ENCODE measurements at regions not wholly inside any gene's neighbourhood (a gene's known extent, or its start where the extent isn't known, plus 50 kb on each side); places are given as distances from the start of the nearest gene placed in this dataset.

- no peak for DNase-seq
- no peaks in the 10 kb centered on the region for H3K27me3 ChIP-seq
- no peaks in the 10 kb centered on the region for H3K4me1 ChIP-seq (ENCODE audit: insufficient read depth)
- no peak for TF ChIP-seq EP300 (IDR thresholded peaks at IDR 0.05)
- no peak for TF ChIP-seq POLR2A (IDR thresholded peaks at IDR 0.05)
- no peak for TF ChIP-seq CTCF (IDR thresholded peaks at IDR 0.05)
- no peak overlapping the region for H3K4me3 ChIP-seq
- 63 to 64% (median 63%) methylated on average over 2 of the region's 2 CpGs for WGBS, 3 donors
- H3K9me3 ChIP-seq = no peaks in the 10 kb centered on the region
- intact Hi-C loops (cut with DNase I) = no loop called here
- no peaks in the 10 kb centered on the region for H3K36me3 ChIP-seq
- no peak overlapping the region for H3K27ac ChIP-seq
Measured at GRCh38 chr2:150409196-150409595, 78.3 kb downstream of the RND3 start.

- Histone ChIP-seq H3K4me3 (no peak overlapping the region), H3K9me3 (no peaks in the 10 kb centered on the region), H3K36me3 (no peaks in the 10 kb centered on the region), H3K27ac (no peak overlapping the region), H3K27me3 (no peaks in the 10 kb centered on the region), H3K4me1 (ENCODE audit: insufficient read depth) (no peaks in the 10 kb centered on the region)
- whole genome bisulfite sequencing, 3 donors = 77 to 85% (median 77%) methylated on average over 3 of the region's 3 CpGs
- TF ChIP-seq POLR2A (IDR thresholded peaks at IDR 0.05) = no peak
- intact Hi-C loops (cut with DNase I) = no loop called here
- DNase-seq = no peak
Measured at GRCh38 chr2:150404147-150404546, 83.3 kb downstream of the RND3 start.

GRCh38 chr2:150403457-150403856 is 84.0 kb downstream of the RND3 start:
- TF ChIP-seq EP300 (IDR thresholded peaks at IDR 0.05) (no peak), POLR2A (IDR thresholded peaks at IDR 0.05) (no peak), CTCF (IDR thresholded peaks at IDR 0.05) (no peak)
- Histone ChIP-seq H3K36me3 (no peaks in the 10 kb centered on the region), H3K4me1 (ENCODE audit: insufficient read depth) (no peaks in the 10 kb centered on the region), H3K27ac (no peak overlapping the region), H3K27me3 (no peaks in the 10 kb centered on the region), H3K9me3 (no peaks in the 10 kb centered on the region), H3K4me3 (no peak overlapping the region)
- intact Hi-C loops (cut with DNase I) = no loop called here
- WGBS, 3 donors = 6 to 13% (median 13%) methylated on average over 2 of the region's 2 CpGs
- DNase-seq = no peak

- intact Hi-C loops (cut with DNase I) = no loop called here
- TF ChIP-seq POLR2A (IDR thresholded peaks at IDR 0.05) = no peak
- TF ChIP-seq CTCF (IDR thresholded peaks at IDR 0.05) = no peak
- TF ChIP-seq EP300 (IDR thresholded peaks at IDR 0.05) = no peak
- Histone ChIP-seq H3K36me3 (no peaks in the 10 kb centered on the region), H3K4me3 (no peak overlapping the region), H3K9me3 (no peaks in the 10 kb centered on the region), H3K4me1 (ENCODE audit: insufficient read depth) (no peaks in the 10 kb centered on the region), H3K27me3 (no peaks in the 10 kb centered on the region), H3K27ac (no peak overlapping the region)
- no peak for DNase-seq
- WGBS, 3 donors = 60 to 64% (median 62%) methylated on average over 3 of the region's 3 CpGs
Measured at GRCh38 chr2:150402953-150403352, 84.5 kb downstream of the RND3 start.

GRCh38 chr2:150400849-150401248 is 86.6 kb downstream of the RND3 start:
- no peak for DNase-seq
- Histone ChIP-seq H3K36me3 (no peaks in the 10 kb centered on the region), H3K4me3 (no peak overlapping the region)

More at GRCh38 chr2:150400849-150401248, 86.6 kb downstream of the RND3 start:
- WGBS, 3 donors = 69 to 84% (median 80%) methylated on average over 2 of the region's 2 CpGs
- no peaks in the 10 kb centered on the region for H3K9me3 ChIP-seq
- no peak overlapping the region for H3K27ac ChIP-seq
- TF ChIP-seq CTCF (IDR thresholded peaks at IDR 0.05) = no peak
- TF ChIP-seq EP300 (IDR thresholded peaks at IDR 0.05) = no peak
- no peak for TF ChIP-seq POLR2A (IDR thresholded peaks at IDR 0.05)
- intact Hi-C loops (cut with DNase I) = no loop called here
- no peaks in the 10 kb centered on the region for H3K4me1 ChIP-seq (ENCODE audit: insufficient read depth)
- H3K27me3 ChIP-seq = no peaks in the 10 kb centered on the region
